Choroid plexus epithelial cell (primary cell): ENCODE measurements at regions not wholly inside any gene's neighbourhood (a gene's known extent, or its start where the extent isn't known, plus 50 kb on each side); places are given as distances from the start of the nearest gene placed in this dataset.

Experiments
- DNase-seq: peaks from one replicate; pipeline ENCODE4 v3.0.0-alpha.2; 2010; ENCODE audit warnings: low read depth
- H3K4me3 ChIP-seq: 2 replicates; pipeline ENCODE4 v1.5.1; 2011; ENCODE audit warnings: low read depth, mild to moderate bottlenecking, control low read depth, low read length, moderate library complexity
- TF ChIP-seq, protein P1 (sequence below): conservative IDR thresholded peaks from 2 replicates; pipeline ENCODE4 v1.5.1; 2011; ENCODE audit warnings: low read depth, mild to moderate bottlenecking, control low read depth, inconsistent platforms, low read length, moderate library complexity

DNA sequence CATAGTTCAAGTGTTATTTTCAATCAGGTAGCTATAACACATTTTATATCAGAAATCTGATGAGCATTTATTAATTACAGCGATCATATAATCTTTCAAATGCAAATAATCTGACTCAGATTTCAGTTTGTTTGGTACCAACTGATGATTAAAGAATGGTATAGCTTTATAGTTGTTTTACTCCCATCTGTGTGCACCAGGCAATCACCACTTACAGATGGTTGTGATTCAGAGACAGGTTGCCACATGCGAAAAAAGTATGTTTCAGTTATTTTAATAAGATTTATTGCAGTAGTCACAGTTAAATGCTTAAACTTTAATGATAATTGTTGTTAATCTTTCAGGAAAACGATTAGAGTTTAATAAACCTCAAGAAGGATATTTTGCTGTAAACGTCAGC is 155.1 kb upstream of the ARRDC3 start:
- H3K4me3 ChIP-seq: no peak overlapping the region
- TF ChIP-seq, protein P1, sequence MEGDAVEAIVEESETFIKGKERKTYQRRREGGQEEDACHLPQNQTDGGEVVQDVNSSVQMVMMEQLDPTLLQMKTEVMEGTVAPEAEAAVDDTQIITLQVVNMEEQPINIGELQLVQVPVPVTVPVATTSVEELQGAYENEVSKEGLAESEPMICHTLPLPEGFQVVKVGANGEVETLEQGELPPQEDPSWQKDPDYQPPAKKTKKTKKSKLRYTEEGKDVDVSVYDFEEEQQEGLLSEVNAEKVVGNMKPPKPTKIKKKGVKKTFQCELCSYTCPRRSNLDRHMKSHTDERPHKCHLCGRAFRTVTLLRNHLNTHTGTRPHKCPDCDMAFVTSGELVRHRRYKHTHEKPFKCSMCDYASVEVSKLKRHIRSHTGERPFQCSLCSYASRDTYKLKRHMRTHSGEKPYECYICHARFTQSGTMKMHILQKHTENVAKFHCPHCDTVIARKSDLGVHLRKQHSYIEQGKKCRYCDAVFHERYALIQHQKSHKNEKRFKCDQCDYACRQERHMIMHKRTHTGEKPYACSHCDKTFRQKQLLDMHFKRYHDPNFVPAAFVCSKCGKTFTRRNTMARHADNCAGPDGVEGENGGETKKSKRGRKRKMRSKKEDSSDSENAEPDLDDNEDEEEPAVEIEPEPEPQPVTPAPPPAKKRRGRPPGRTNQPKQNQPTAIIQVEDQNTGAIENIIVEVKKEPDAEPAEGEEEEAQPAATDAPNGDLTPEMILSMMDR: no peak
- DNase-seq: no peak

- TF ChIP-seq, protein P1: no peak
- H3K4me3 ChIP-seq: no peak overlapping the region
- no peak for DNase-seq
Measured at GRCh38 chr5:91535499-91535898, 152.4 kb upstream of the ARRDC3 start.

GRCh38 chr5:91534332-91534731 is 151.2 kb upstream of the ARRDC3 start:
- DNase-seq: no peak
- no peak overlapping the region for H3K4me3 ChIP-seq
- TF ChIP-seq, protein P1: no peak

- TF ChIP-seq, protein P1: no peak
- H3K4me3 ChIP-seq: no peak overlapping the region
- DNase-seq: no peak
Measured at GRCh38 chr5:91532779-91533178, 149.7 kb upstream of the ARRDC3 start.

DNA sequence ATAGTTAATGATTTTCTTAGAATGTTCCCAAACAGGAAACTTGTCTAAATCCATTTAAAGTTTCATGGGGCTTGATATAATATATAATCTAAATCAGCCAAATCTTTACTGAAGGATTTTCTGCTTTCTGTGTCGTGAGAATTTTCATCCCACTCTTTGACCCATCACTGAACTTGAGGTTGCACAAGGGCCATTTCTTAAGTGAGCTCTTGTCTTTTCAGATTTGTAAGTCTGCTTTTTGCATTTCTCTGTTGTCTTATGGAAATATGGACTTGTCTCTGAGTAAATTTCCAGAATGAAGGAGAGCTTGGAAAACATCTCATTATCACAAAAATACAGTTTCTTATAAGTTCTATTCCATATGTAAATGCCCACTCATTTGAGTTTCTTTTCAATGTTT is 149.2 kb upstream of the ARRDC3 start:
- DNase-seq: no peak
- H3K4me3 ChIP-seq: no peak overlapping the region
- TF ChIP-seq, protein P1: no peak

- TF ChIP-seq, protein P1: no peak
- no peak for DNase-seq
Measured at GRCh38 chr5:91528831-91529230, 145.7 kb upstream of the ARRDC3 start.

DNA sequence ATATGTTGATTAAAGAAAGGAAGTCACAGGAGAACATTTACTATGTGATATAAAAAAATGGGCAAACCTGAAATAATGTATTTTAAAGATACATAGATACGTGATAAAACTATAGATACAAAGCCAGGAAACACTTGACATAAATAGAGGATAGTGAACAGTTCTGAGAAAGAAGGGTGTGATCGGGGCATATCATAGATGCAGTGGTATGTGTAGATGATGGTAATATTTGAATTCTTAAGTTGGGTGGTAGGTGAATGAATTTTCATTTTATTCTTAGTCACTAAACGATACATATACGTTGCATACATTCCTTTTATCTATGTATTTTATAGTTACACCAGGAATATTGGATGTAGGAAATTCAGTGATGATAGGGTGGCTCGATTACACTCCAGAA is 138.7 kb upstream of the ARRDC3 start:
- no peak overlapping the region for H3K4me3 ChIP-seq
- no peak for DNase-seq
- TF ChIP-seq, protein P1: no peak

More at GRCh38 chr5:91528831-91529230, 145.7 kb upstream of the ARRDC3 start:
- no peak overlapping the region for H3K4me3 ChIP-seq
